ENCODE measurements at regions not wholly inside any gene's neighbourhood (a gene's known extent, or its start where the extent isn't known, plus 50 kb on each side); places are given as distances from the start of the nearest gene placed in this dataset.

- peaks cover 3% of the 10 kb centered on the region for H3K9me3 ChIP-seq
- intact Hi-C loops (cut with DNase I) = no loop called here
- WGBS, 3 donors = 78 to 92% (median 84%) methylated on average over 2 of the region's 2 CpGs
Measured at GRCh38 chr15:26045516-26045915, 182.4 kb upstream of the ATP10A start.

GRCh38 chr15:26043018-26043417 lies 179.9 kb upstream of the ATP10A start:
- WGBS, 3 donors = 43 to 60% (median 55%) methylated on average over 2 of the region's 2 CpGs
- TF ChIP-seq, protein P1, sequence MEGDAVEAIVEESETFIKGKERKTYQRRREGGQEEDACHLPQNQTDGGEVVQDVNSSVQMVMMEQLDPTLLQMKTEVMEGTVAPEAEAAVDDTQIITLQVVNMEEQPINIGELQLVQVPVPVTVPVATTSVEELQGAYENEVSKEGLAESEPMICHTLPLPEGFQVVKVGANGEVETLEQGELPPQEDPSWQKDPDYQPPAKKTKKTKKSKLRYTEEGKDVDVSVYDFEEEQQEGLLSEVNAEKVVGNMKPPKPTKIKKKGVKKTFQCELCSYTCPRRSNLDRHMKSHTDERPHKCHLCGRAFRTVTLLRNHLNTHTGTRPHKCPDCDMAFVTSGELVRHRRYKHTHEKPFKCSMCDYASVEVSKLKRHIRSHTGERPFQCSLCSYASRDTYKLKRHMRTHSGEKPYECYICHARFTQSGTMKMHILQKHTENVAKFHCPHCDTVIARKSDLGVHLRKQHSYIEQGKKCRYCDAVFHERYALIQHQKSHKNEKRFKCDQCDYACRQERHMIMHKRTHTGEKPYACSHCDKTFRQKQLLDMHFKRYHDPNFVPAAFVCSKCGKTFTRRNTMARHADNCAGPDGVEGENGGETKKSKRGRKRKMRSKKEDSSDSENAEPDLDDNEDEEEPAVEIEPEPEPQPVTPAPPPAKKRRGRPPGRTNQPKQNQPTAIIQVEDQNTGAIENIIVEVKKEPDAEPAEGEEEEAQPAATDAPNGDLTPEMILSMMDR (IDR thresholded peaks at IDR 0.05) = no peak
- no peak for DNase-seq
- Histone ChIP-seq H3K27me3 (ENCODE audit: insufficient read depth in 3 of 3, low read length in 2 of 3) (no peaks in the 10 kb centered on the region), H3K9me3 (peaks cover 3% of the 10 kb centered on the region), H3K4me3 (no peak overlapping the region), H3K27ac (no peak overlapping the region), H3K36me3 (ENCODE audit: insufficient read depth in 1 of 2, low read depth in 1 of 2) (no peaks in the 10 kb centered on the region), H3K4me1 (no peaks in the 10 kb centered on the region)
- intact Hi-C loops (cut with DNase I) = no loop called here
- no peak for ATAC-seq

More at GRCh38 chr15:26045516-26045915, 182.4 kb upstream of the ATP10A start:
- Histone ChIP-seq H3K4me1 (no peaks in the 10 kb centered on the region), H3K36me3 (ENCODE audit: insufficient read depth in 1 of 2, low read depth in 1 of 2) (no peaks in the 10 kb centered on the region), H3K27ac (no peak overlapping the region), H3K27me3 (ENCODE audit: insufficient read depth in 3 of 3, low read length in 2 of 3) (no peaks in the 10 kb centered on the region), H3K4me3 (no peak overlapping the region)
- DNase-seq (no peak), ATAC-seq (no peak)
- TF ChIP-seq, protein P1 (IDR thresholded peaks at IDR 0.05) = no peak

DNA sequence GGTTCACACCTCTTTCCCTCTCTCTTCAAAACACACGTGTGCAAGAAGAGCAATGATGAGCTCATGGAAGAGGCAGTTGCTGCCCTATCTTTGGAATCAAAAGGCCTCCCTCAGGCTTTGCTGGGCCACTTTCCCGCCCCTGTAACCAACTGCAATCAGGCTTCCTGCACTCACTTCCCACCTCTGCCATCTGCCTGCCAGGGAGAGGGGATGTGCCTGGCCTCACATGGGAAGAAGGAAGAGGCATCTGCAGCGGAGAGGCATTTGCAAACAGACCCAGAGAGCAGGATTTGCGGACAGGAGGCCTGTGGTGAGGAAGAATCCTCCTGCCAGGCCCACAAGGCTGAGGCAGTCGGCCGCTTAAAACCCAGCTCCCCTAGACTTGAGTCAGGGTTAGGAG lies 175.6 kb upstream of the ATP10A start:
- intact Hi-C loops (cut with DNase I) = no loop called here
- DNase-seq (no peak), ATAC-seq (no peak)
- no peaks in the 10 kb centered on the region for H3K36me3 ChIP-seq (ENCODE audit: insufficient read depth in 1 of 2, low read depth in 1 of 2)
- peaks cover 3% of the 10 kb centered on the region for H3K9me3 ChIP-seq
- TF ChIP-seq, protein P1 (IDR thresholded peaks at IDR 0.05) = no peak
- H3K4me3 ChIP-seq = no peak overlapping the region
- no peaks in the 10 kb centered on the region for H3K4me1 ChIP-seq
- H3K27me3 ChIP-seq (ENCODE audit: insufficient read depth in 3 of 3, low read length in 2 of 3) = no peaks in the 10 kb centered on the region
- H3K27ac ChIP-seq = no peak overlapping the region
- 53 to 63% (median 62%) methylated on average over 6 of the region's 6 CpGs for WGBS, 3 donors

- H3K9me3 ChIP-seq = peaks cover 3% of the 10 kb centered on the region
- no peaks in the 10 kb centered on the region for H3K36me3 ChIP-seq (ENCODE audit: insufficient read depth in 1 of 2, low read depth in 1 of 2)
- intact Hi-C loops (cut with DNase I) = no loop called here
- DNase-seq = no peak
- no peak for ATAC-seq
- TF ChIP-seq, protein P1 (IDR thresholded peaks at IDR 0.05) = no peak
- H3K4me3 ChIP-seq = no peak overlapping the region
- no peak overlapping the region for H3K27ac ChIP-seq
- WGBS, 3 donors = 46 to 56% (median 50%) methylated on average over 1 of the region's 1 CpG
- H3K4me1 ChIP-seq = no peaks in the 10 kb centered on the region
- H3K27me3 ChIP-seq (ENCODE audit: insufficient read depth in 3 of 3, low read length in 2 of 3) = no peaks in the 10 kb centered on the region
Measured at GRCh38 chr15:26037369-26037768, 174.2 kb upstream of the ATP10A start.

- intact Hi-C loops (cut with DNase I) = no loop called here
- H3K4me1 ChIP-seq = no peaks in the 10 kb centered on the region
- no peak overlapping the region for H3K27ac ChIP-seq
- no peak for DNase-seq
- TF ChIP-seq, protein P1 (IDR thresholded peaks at IDR 0.05) = no peak
- no peaks in the 10 kb centered on the region for H3K9me3 ChIP-seq
- WGBS, 3 donors = 20 to 33% (median 32%) methylated on average over 2 of the region's 2 CpGs
- no peak for ATAC-seq
- no peaks in the 10 kb centered on the region for H3K36me3 ChIP-seq (ENCODE audit: insufficient read depth in 1 of 2, low read depth in 1 of 2)
- no peak overlapping the region for H3K4me3 ChIP-seq
- no peaks in the 10 kb centered on the region for H3K27me3 ChIP-seq (ENCODE audit: insufficient read depth in 3 of 3, low read length in 2 of 3)
Measured at GRCh38 chr15:26033493-26033892, 170.4 kb upstream of the ATP10A start.

Data from psoas muscle (tissue), 7 donors.